ENCODE measurements at regions not wholly inside any gene's neighbourhood (a gene's known extent, or its start where the extent isn't known, plus 50 kb on each side); places are given as distances from the start of the nearest gene placed in this dataset.

- TF ChIP-seq CTCF (IDR thresholded peaks at IDR 0.05; ENCODE audit: low read depth, low read length) (no peak), MAX (IDR thresholded peaks at IDR 0.05; ENCODE audit: low read depth, low read length) (no peak)
Observed at GRCh38 chr3:72248869-72249268, 463.9 kb upstream of the PROK2 start.
